ENCODE measurements at regions not wholly inside any gene's neighbourhood (a gene's known extent, or its start where the extent isn't known, plus 50 kb on each side); places are given as distances from the start of the nearest gene placed in this dataset.
"Not testable (repeated sequence)": the region's sequence is repeated elsewhere in the genome, so short reads cannot be mapped to it uniquely, and the experiment has no call there.

- DNase-seq, result no peak
Measured at GRCh38 chr5:75002271-75002670, 50.1 kb downstream of the GCNT4 start.

GRCh38 chr5:74995926-74996325, 56.4 kb downstream of the GCNT4 start:
- no peak for DNase-seq

- DNase-seq, result no peak
Measured at GRCh38 chr5:74994826-74995225, 57.5 kb downstream of the GCNT4 start.

- DNase-seq, result no peak
Measured at GRCh38 chr5:74993743-74994142, 58.6 kb downstream of the GCNT4 start.

GRCh38 chr5:74992791-74993190, 59.6 kb downstream of the GCNT4 start:
- DNase-seq, result no peak

- no peak for DNase-seq
Measured at GRCh38 chr5:74991522-74991921, 60.8 kb downstream of the GCNT4 start.

- no peak for DNase-seq
Measured at GRCh38 chr5:74990194-74990593, 62.2 kb downstream of the GCNT4 start.

GRCh38 chr5:74988273-74988983, 63.9 kb downstream of the GCNT4 start:
- no peak for DNase-seq

GRCh38 chr5:74978345-74978744, 74.0 kb downstream of the GCNT4 start:
- no peak for DNase-seq

GRCh38 chr5:74977471-74977870, 74.9 kb downstream of the GCNT4 start:
- no peak for DNase-seq

- DNase-seq, result no peak
Measured at GRCh38 chr5:74976651-74977050, 75.7 kb downstream of the GCNT4 start.

GRCh38 chr5:74975582-74975981, 76.8 kb downstream of the GCNT4 start:
- DNase-seq, result no peak

- no peak for DNase-seq
Measured at GRCh38 chr5:74974451-74975091, 77.8 kb downstream of the GCNT4 start.

GRCh38 chr5:74973694-74974093, 78.7 kb downstream of the GCNT4 start:
- DNase-seq, result no peak

- no peak for DNase-seq
Measured at GRCh38 chr5:74971947-74972460, 80.4 kb downstream of the GCNT4 start.

GRCh38 chr5:74970891-74971290, 81.5 kb downstream of the GCNT4 start:
- DNase-seq, result not testable (repeated sequence)

- DNase-seq, result no peak
Measured at GRCh38 chr5:74969726-74970125, 82.6 kb downstream of the GCNT4 start.

- DNase-seq, result no peak
Measured at GRCh38 chr5:74966141-74967026, 86.0 kb downstream of the GCNT4 start.

GRCh38 chr5:74963407-74963806, 89.0 kb downstream of the GCNT4 start:
- no peak for DNase-seq

- no peak for DNase-seq
Measured at GRCh38 chr5:74957906-74958305, 91.7 kb upstream of the FAM169A start.

GRCh38 chr5:74957029-74957784, 91.0 kb upstream of the FAM169A start:
- no peak for DNase-seq

GRCh38 chr5:74956278-74956677, 90.1 kb upstream of the FAM169A start:
- DNase-seq, result no peak

GRCh38 chr5:74954919-74955318, 88.7 kb upstream of the FAM169A start:
- DNase-seq, result no peak
